SK-N-SH (cell line): ENCODE measurements at regions not wholly inside any gene's neighbourhood (a gene's known extent, or its start where the extent isn't known, plus 50 kb on each side); places are given as distances from the start of the nearest gene placed in this dataset.

Experiments used
- CTCF ChIA-PET: fragments of 300-600, 350-600 bp; formaldehyde crosslinking; extraction: SDS; loops from one replicate; lab custom pipeline; 2021; lab: Yijun Ruan, JAX
- POLR2A ChIA-PET: fragments of 350-600 bp; sonication (Branson Sonifier 250); formaldehyde crosslinking; extraction: SDS; loops from one replicate; lab custom pipeline; 2020; ENCODE audit warnings: antibody characterized with exemption, inconsistent platforms; lab: Yijun Ruan, JAX
- DNase-seq: peaks from one replicate; pipeline ENCODE4 v3.0.0; 2012
- H2AFZ ChIP-seq: fragments of 200-600 bp; sonication (generic); 2 replicates; pipeline ENCODE4 v1.8.1; 2016; ENCODE audit warnings: antibody characterized with exemption, mild to moderate bottlenecking, low read depth
- H3F3A ChIP-seq: fragments of 200-600 bp; sonication (generic); replicated peaks from 2 replicates; pipeline ENCODE3; 2016; ENCODE audit warnings: antibody characterized with exemption, mild to moderate bottlenecking; ENCODE audit not compliant: insufficient read depth
- H3K27ac ChIP-seq, 2 experiments: fragments of 200-500 bp in 1 of 2; fragments of 200-600 bp in 1 of 2; sonication (Bioruptor generic) in 1 of 2; sonication (generic), shearing (Covaris generic) in 1 of 2; 2 replicates each; pipeline versions ENCODE4 v1.5.1 to v1.6.1; 2014 to 2016; ENCODE audit warnings: low read depth in 2 of 2, inconsistent platforms in 1 of 2, low read length in 1 of 2, mild to moderate bottlenecking in 1 of 2, mixed read lengths in 1 of 2
- H3K27me3 ChIP-seq: fragments of 200-600 bp; sonication (generic), shearing (Covaris generic); 2 replicates; pipeline ENCODE4 v1.6.1; 2016; ENCODE audit warnings: mixed run types; ENCODE audit not compliant: insufficient read depth
- H3K36me3 ChIP-seq, 2 experiments: fragments of 200-500 bp in 1 of 2; fragments of 200-600 bp in 1 of 2; sonication (Bioruptor generic) in 1 of 2; sonication (generic) in 1 of 2; replicated peaks in 1 of 2; 2 replicates each; pipeline versions ENCODE3 to v1.5.1; 2014 to 2016; ENCODE audit warnings: low read length in 1 of 2, mild to moderate bottlenecking in 1 of 2; ENCODE audit not compliant: insufficient read depth in 2 of 2, control insufficient read depth in 1 of 2
- H3K4me1 ChIP-seq, 2 experiments: fragments of 200-500 bp in 1 of 2; fragments of 200-600 bp in 1 of 2; sonication (Bioruptor generic) in 1 of 2; sonication (generic), shearing (Covaris generic) in 1 of 2; 2 replicates each; pipeline versions ENCODE4 v1.5.1 to v1.6.1; 2014 to 2016; ENCODE audit warnings: low read depth in 1 of 2, low read length in 1 of 2, mixed run types in 1 of 2; ENCODE audit not compliant: insufficient read depth in 2 of 2, control insufficient read depth in 1 of 2
- H3K4me2 ChIP-seq: fragments of 200-600 bp; sonication (generic), shearing (Covaris generic); 2 replicates; pipeline ENCODE4 v1.6.1; 2017; ENCODE audit warnings: mixed run types
- H3K4me3 ChIP-seq, 2 experiments: fragments of 200-500 bp in 1 of 2; fragments of 200-600 bp in 1 of 2; sonication (Bioruptor generic) in 1 of 2; sonication (generic), shearing (Covaris generic) in 1 of 2; 2 replicates each; pipeline versions ENCODE4 v1.5.1 to v1.8.1; 2014 to 2016; ENCODE audit warnings: low read depth in 2 of 2, inconsistent platforms in 1 of 2, low read length in 1 of 2, mild to moderate bottlenecking in 1 of 2, mixed read lengths in 1 of 2, moderate library complexity in 1 of 2
- H3K79me2 ChIP-seq: fragments of 200-600 bp; sonication (generic); 2 replicates; pipeline ENCODE4 v1.8.1; 2017; ENCODE audit warnings: mild to moderate bottlenecking; ENCODE audit not compliant: insufficient read depth
- H3K9ac ChIP-seq: fragments of 200-600 bp; sonication (generic); 2 replicates; pipeline ENCODE4 v1.6.1; 2017; ENCODE audit warnings: mixed run types
- H3K9me2 ChIP-seq: fragments of 200-600 bp; sonication (generic); 2 replicates; pipeline ENCODE4 v1.6.1; 2017; ENCODE audit warnings: mixed run types
- H3K9me3 ChIP-seq: fragments of 200-600 bp; sonication (generic); 2 replicates; pipeline ENCODE4 v1.6.1; 2017; ENCODE audit warnings: mixed run types, mild to moderate bottlenecking, moderate library complexity
- H4K20me1 ChIP-seq: fragments of 200-600 bp; sonication (generic); 2 replicates; pipeline ENCODE4 v1.6.1; 2017; ENCODE audit warnings: mild to moderate bottlenecking, mixed run types; ENCODE audit not compliant: insufficient read depth
- EZH2phosphoT487 ChIP-seq: fragments of 200-600 bp; sonication (generic); IDR thresholded peaks from 2 replicates; pipeline ENCODE4 v1.6.1; 2017; ENCODE audit warnings: low read depth, mixed run types, mild to moderate bottlenecking, antibody characterized with exemption, moderate library complexity, borderline replicate concordance
- FOXJ3 ChIP-seq: sonication (generic); formaldehyde crosslinking; IDR thresholded peaks from 2 replicates; pipeline ENCODE4 v1.5.1; 2020; ENCODE audit warnings: mild to moderate bottlenecking, missing genetic modification reagents
- FOXM1 ChIP-seq: IDR thresholded peaks from 2 replicates; pipeline ENCODE4 v1.4.0; 2012; ENCODE audit warnings: low read depth, mild to moderate bottlenecking
- GATA2 ChIP-seq: sonication (generic); formaldehyde crosslinking; IDR thresholded peaks from 2 replicates; pipeline ENCODE4 v1.5.0; 2020; ENCODE audit warnings: mild to moderate bottlenecking, missing genetic modification reagents
- IRF3 ChIP-seq: fragments of 150-350 bp; IDR thresholded peaks from 2 replicates; pipeline ENCODE4 v1.6.1; 2016; ENCODE audit warnings: mild to moderate bottlenecking, low read depth, low read length
- MXI1 ChIP-seq: IDR thresholded peaks from 2 replicates; pipeline ENCODE4 v1.6.1; 2012; ENCODE audit warnings: mild to moderate bottlenecking, low read depth, low read length, improper control_type of control experiment
- NFIC ChIP-seq: IDR thresholded peaks from 2 replicates; pipeline ENCODE4 v1.4.0; 2012; ENCODE audit warnings: borderline replicate concordance
- PBX3 ChIP-seq: IDR thresholded peaks from 2 replicates; pipeline ENCODE4; 2012
- POLR2AphosphoS5 ChIP-seq: IDR thresholded peaks from 2 replicates; pipeline ENCODE4 v1.6.1; 2012; ENCODE audit warnings: low read depth, low read length
- RAD21 ChIP-seq: IDR thresholded peaks from 2 replicates; pipeline ENCODE4 v1.6.1; 2012; ENCODE audit warnings: mild to moderate bottlenecking, low read length
- RCOR1 ChIP-seq: fragments of 150-350 bp; IDR thresholded peaks from 2 replicates; pipeline ENCODE4 v1.6.1; 2017; ENCODE audit warnings: antibody characterized with exemption, low read length
- REST ChIP-seq: IDR thresholded peaks from 2 replicates; pipeline ENCODE4 v1.6.1; 2012; ENCODE audit warnings: mild to moderate bottlenecking, low read depth, low read length, moderate library complexity
- RFX5 ChIP-seq: IDR thresholded peaks from 2 replicates; pipeline ENCODE4 v1.6.1; 2012; ENCODE audit warnings: mild to moderate bottlenecking, improper control_type of control experiment, low read length
- RXRA ChIP-seq: IDR thresholded peaks from 2 replicates; pipeline ENCODE4 v1.4.0; 2012; ENCODE audit warnings: low read depth, mild to moderate bottlenecking, borderline replicate concordance
- SIN3A ChIP-seq: IDR thresholded peaks from 2 replicates; pipeline ENCODE4 v1.6.1; 2012; ENCODE audit warnings: low read depth, mild to moderate bottlenecking, low read length, moderate library complexity, borderline replicate concordance
- SMC3 ChIP-seq: IDR thresholded peaks from 2 replicates; pipeline ENCODE4 v1.6.1; 2012; ENCODE audit warnings: low read depth, low read length, improper control_type of control experiment
- TAF1 ChIP-seq: IDR thresholded peaks from 2 replicates; pipeline ENCODE4 v1.6.1; 2012; ENCODE audit warnings: low read depth, mild to moderate bottlenecking, low read length, moderate library complexity, borderline replicate concordance
- USF2 ChIP-seq: fragments of 150-350 bp; IDR thresholded peaks from 2 replicates; pipeline ENCODE4 v1.6.1; 2017; ENCODE audit warnings: antibody characterized with exemption, low read length, low read depth, borderline replicate concordance
- YY1 ChIP-seq: IDR thresholded peaks from 2 replicates; pipeline ENCODE4 v1.4.0; 2012; ENCODE audit warnings: low read depth, mild to moderate bottlenecking
- WGBS: methylation state at CpG from one replicate; pipeline ENCODE4 v1.1.6; 2017; ENCODE audit warnings: low lambda C conversion rate; 5-methylcytosine and 5-hydroxymethylcytosine counted together

GRCh38 chr10:47092831-47093230 is 181.6 kb downstream of the PTPN20 start (continued):
- no peak for TF ChIP-seq PBX3
- no peak for TF ChIP-seq RAD21
- no peak for TF ChIP-seq SIN3A
- TF ChIP-seq FOXM1, result no peak
- TF ChIP-seq SMC3, result no peak
- TF ChIP-seq RFX5, result no peak

GRCh38 chr10:47094126-47094525 is 182.9 kb downstream of the PTPN20 start:
- Histone ChIP-seq H2AFZ (no peak overlapping the region), H3K9me2 (no peaks in the 10 kb centered on the region), H3K9ac (no peak overlapping the region), H3K36me3 (no peaks in the 10 kb centered on the region), H3K4me2 (no peak overlapping the region), H3K79me2 (no peaks in the 10 kb centered on the region), H3K27me3 (no peaks in the 10 kb centered on the region), H3K9me3 (no peaks in the 10 kb centered on the region), H4K20me1 (no peaks in the 10 kb centered on the region), H3K4me3 (no peak overlapping the region), H3K27ac (no peak overlapping the region), H3K4me1 (no peaks in the 10 kb centered on the region; a peak in 1 of 4 replicates), H3F3A (no peaks in the 10 kb centered on the region)
- DNase-seq, result no peak
- WGBS, result 42% methylated on average over 9 of the region's 9 CpGs
- TF ChIP-seq RAD21 (no peak), REST (no peak), YY1 (no peak), EZH2phosphoT487 (no peak)
- ChIA-PET POLR2A (no interaction called here), CTCF (no interaction called here)

- Histone ChIP-seq H3K27me3 (no peaks in the 10 kb centered on the region), H3K9me3 (no peaks in the 10 kb centered on the region), H3F3A (no peaks in the 10 kb centered on the region), H3K9me2 (no peaks in the 10 kb centered on the region), H3K36me3 (no peaks in the 10 kb centered on the region), H3K79me2 (no peaks in the 10 kb centered on the region), H3K9ac (no peak overlapping the region), H3K4me2 (no peak overlapping the region), H3K27ac (no peak overlapping the region), H4K20me1 (no peaks in the 10 kb centered on the region), H3K4me1 (no peaks in the 10 kb centered on the region; a peak in 1 of 4 replicates), H3K4me3 (no peak overlapping the region), H2AFZ (no peak overlapping the region)
- WGBS, result 10% methylated on average over 5 of the region's 10 CpGs
- DNase-seq, result no peak
- CTCF ChIA-PET, result no interaction called here
- POLR2A ChIA-PET, result no interaction called here
- TF ChIP-seq RXRA, result no peak
- TF ChIP-seq PBX3, result no peak
- TF ChIP-seq GATA2 (CRISPR knock-in tag), result no peak
- no peak for TF ChIP-seq FOXM1
- no peak for TF ChIP-seq POLR2AphosphoS5
- no peak for TF ChIP-seq USF2
- no peak for TF ChIP-seq NFIC
- no peak for TF ChIP-seq MXI1
- TF ChIP-seq FOXJ3, result no peak
- TF ChIP-seq RCOR1, result no peak
- no peak for TF ChIP-seq RAD21
- TF ChIP-seq TAF1, result no peak
- no peak for TF ChIP-seq IRF3
These were observed 183.4 kb downstream of the PTPN20 start for GRCh38 chr10:47094636-47095035.
